ENCODE measurements at regions not wholly inside any gene's neighbourhood (a gene's known extent, or its start where the extent isn't known, plus 50 kb on each side); places are given as distances from the start of the nearest gene placed in this dataset.

DNA sequence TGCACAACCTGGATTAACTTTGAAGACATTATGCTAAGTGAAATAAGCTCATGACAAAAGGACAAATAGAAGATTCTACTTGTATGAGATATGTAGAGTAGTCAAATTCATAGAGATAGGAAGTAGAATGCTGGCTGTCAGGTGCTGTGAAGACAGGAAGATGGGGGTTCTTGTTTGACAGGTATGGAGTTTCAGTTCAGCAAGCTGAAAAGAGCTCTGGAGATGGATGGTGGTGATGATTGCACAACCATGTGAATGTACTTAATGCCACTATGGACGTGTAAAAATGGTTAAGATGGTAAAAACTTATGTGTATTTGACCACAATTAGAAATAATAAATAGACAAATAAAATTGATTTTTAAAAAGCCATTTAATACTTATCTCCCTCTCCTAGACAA is 169.8 kb upstream of the DUSP10 start:
- TF ChIP-seq, protein P1, sequence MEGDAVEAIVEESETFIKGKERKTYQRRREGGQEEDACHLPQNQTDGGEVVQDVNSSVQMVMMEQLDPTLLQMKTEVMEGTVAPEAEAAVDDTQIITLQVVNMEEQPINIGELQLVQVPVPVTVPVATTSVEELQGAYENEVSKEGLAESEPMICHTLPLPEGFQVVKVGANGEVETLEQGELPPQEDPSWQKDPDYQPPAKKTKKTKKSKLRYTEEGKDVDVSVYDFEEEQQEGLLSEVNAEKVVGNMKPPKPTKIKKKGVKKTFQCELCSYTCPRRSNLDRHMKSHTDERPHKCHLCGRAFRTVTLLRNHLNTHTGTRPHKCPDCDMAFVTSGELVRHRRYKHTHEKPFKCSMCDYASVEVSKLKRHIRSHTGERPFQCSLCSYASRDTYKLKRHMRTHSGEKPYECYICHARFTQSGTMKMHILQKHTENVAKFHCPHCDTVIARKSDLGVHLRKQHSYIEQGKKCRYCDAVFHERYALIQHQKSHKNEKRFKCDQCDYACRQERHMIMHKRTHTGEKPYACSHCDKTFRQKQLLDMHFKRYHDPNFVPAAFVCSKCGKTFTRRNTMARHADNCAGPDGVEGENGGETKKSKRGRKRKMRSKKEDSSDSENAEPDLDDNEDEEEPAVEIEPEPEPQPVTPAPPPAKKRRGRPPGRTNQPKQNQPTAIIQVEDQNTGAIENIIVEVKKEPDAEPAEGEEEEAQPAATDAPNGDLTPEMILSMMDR (IDR thresholded peaks at IDR 0.05) = no peak
- no peak for TF ChIP-seq POLR2A (IDR thresholded peaks at IDR 0.05)
- TF ChIP-seq POLR2AphosphoS5 (IDR thresholded peaks at IDR 0.05) = no peak

Data from sigmoid colon (tissue), 4 donors.